Hepatocyte (in vitro differentiated cells): ENCODE measurements at regions not wholly inside any gene's neighbourhood (a gene's known extent, or its start where the extent isn't known, plus 50 kb on each side); places are given as distances from the start of the nearest gene placed in this dataset.

Source experiments
- CTCF ChIP-seq: fragments of 200-600 bp; sonication (generic); IDR thresholded peaks from 2 replicates; pipeline ENCODE4 v1.5.1; 2016; ENCODE audit warnings: antibody characterized with exemption, mild to moderate bottlenecking; ENCODE audit not compliant: poor library complexity
- EZH2 ChIP-seq: fragments of 200-600 bp; sonication (generic); IDR thresholded peaks from 2 replicates; pipeline ENCODE4 v1.6.1; 2016; ENCODE audit warnings: antibody characterized with exemption, mild to moderate bottlenecking, borderline replicate concordance

- TF ChIP-seq CTCF (no peak), EZH2 (no peak)
Measured at GRCh38 chr14:53741479-53742232, 215.0 kb downstream of the BMP4 start.
